Skeletal muscle satellite cell (primary cell): ENCODE measurements at regions not wholly inside any gene's neighbourhood (a gene's known extent, or its start where the extent isn't known, plus 50 kb on each side); places are given as distances from the start of the nearest gene placed in this dataset.

Experiments
- H3K27me3 ChIP-seq: 2 replicates; pipeline ENCODE4 v1.7.0; 2013; ENCODE audit warnings: low read length; ENCODE audit not compliant: control insufficient read depth, insufficient read depth
- H3K36me3 ChIP-seq: 2 replicates; pipeline ENCODE4 v1.7.0; 2013; ENCODE audit warnings: mild to moderate bottlenecking, control low read depth, low read length; ENCODE audit not compliant: insufficient read depth
- H3K4me1 ChIP-seq: 2 replicates; pipeline ENCODE4 v1.7.0; 2013; ENCODE audit warnings: low read length; ENCODE audit not compliant: control insufficient read depth, insufficient read depth
- H3K4me2 ChIP-seq: 2 replicates; pipeline ENCODE4 v1.7.0; 2013; ENCODE audit warnings: mild to moderate bottlenecking, low read length
- H3K4me3 ChIP-seq: 2 replicates; pipeline ENCODE4 v1.7.0; 2013; ENCODE audit warnings: low read length
- H3K9ac ChIP-seq: 2 replicates; pipeline ENCODE4 v1.7.0; 2013; ENCODE audit warnings: mild to moderate bottlenecking, low read depth, low read length, moderate library complexity
- H3K9me3 ChIP-seq: replicated peaks from 2 replicates; pipeline ENCODE4 v1.7.0; 2013; ENCODE audit warnings: mild to moderate bottlenecking, control low read depth, low read length

GRCh38 chr6:90709431-90709996 is 122.6 kb upstream of the MAP3K7 start:
- peaks cover 1% of the 10 kb centered on the region for H3K4me1 ChIP-seq
- no peak overlapping the region for H3K4me2 ChIP-seq
- no peaks in the 10 kb centered on the region for H3K36me3 ChIP-seq
- H3K27me3 ChIP-seq, result no peaks in the 10 kb centered on the region
- no peak overlapping the region for H3K4me3 ChIP-seq
- H3K9me3 ChIP-seq, result no peaks in the 10 kb centered on the region
- no peak overlapping the region for H3K9ac ChIP-seq

- Histone ChIP-seq H3K36me3 (no peaks in the 10 kb centered on the region), H3K4me1 (no peaks in the 10 kb centered on the region), H3K9me3 (no peaks in the 10 kb centered on the region), H3K4me3 (no peak overlapping the region), H3K4me2 (no peak overlapping the region), H3K27me3 (no peaks in the 10 kb centered on the region), H3K9ac (no peak overlapping the region)
These were observed 121.4 kb upstream of the MAP3K7 start for GRCh38 chr6:90708206-90708737.

- Histone ChIP-seq H3K4me1 (no peaks in the 10 kb centered on the region), H3K36me3 (no peaks in the 10 kb centered on the region), H3K4me3 (no peak overlapping the region), H3K9me3 (no peaks in the 10 kb centered on the region), H3K4me2 (no peak overlapping the region), H3K27me3 (no peaks in the 10 kb centered on the region), H3K9ac (no peak overlapping the region)
These were observed 120.4 kb upstream of the MAP3K7 start for GRCh38 chr6:90707246-90707645.

DNA sequence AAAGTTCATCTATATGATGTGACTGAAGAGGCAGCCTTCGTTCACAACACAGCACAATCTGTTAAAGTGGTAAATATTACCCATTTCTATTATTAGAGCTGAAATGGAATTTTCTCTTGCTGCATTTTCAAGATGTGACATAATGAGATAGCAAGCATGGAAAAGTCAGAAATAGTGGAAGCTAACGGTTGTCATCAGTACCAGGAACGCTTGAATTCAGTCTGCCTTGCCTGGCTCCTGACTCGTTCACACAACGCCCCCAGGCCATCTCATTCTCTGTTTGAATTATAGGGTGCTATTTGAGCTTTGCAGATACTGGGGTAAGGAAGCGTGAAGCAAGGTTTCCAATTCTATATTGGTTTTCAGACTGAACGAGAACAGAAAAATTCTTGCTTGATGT is 116.5 kb upstream of the MAP3K7 start:
- no peaks in the 10 kb centered on the region for H3K9me3 ChIP-seq
- no peaks in the 10 kb centered on the region for H3K27me3 ChIP-seq
- no peak overlapping the region for H3K4me3 ChIP-seq
- no peak overlapping the region for H3K4me2 ChIP-seq
- H3K9ac ChIP-seq, result no peak overlapping the region
- H3K4me1 ChIP-seq, result no peaks in the 10 kb centered on the region
- H3K36me3 ChIP-seq, result no peaks in the 10 kb centered on the region

GRCh38 chr6:90701926-90702325 is 115.1 kb upstream of the MAP3K7 start:
- H3K9me3 ChIP-seq, result no peaks in the 10 kb centered on the region
- H3K4me2 ChIP-seq, result no peak overlapping the region
- H3K4me3 ChIP-seq, result no peak overlapping the region
- H3K9ac ChIP-seq, result no peak overlapping the region
- H3K27me3 ChIP-seq, result no peaks in the 10 kb centered on the region
- H3K36me3 ChIP-seq, result no peaks in the 10 kb centered on the region
- no peaks in the 10 kb centered on the region for H3K4me1 ChIP-seq

- Histone ChIP-seq H3K36me3 (no peaks in the 10 kb centered on the region), H3K4me1 (no peaks in the 10 kb centered on the region), H3K27me3 (no peaks in the 10 kb centered on the region), H3K4me3 (no peak overlapping the region), H3K4me2 (no peak overlapping the region), H3K9me3 (no peaks in the 10 kb centered on the region), H3K9ac (no peak overlapping the region)
These were observed 114.4 kb upstream of the MAP3K7 start for GRCh38 chr6:90701146-90701781.

GRCh38 chr6:90695316-90695715 is 108.4 kb upstream of the MAP3K7 start:
- Histone ChIP-seq H3K4me2 (no peak overlapping the region), H3K27me3 (no peaks in the 10 kb centered on the region), H3K9me3 (no peaks in the 10 kb centered on the region), H3K4me1 (no peaks in the 10 kb centered on the region), H3K9ac (no peak overlapping the region), H3K36me3 (no peaks in the 10 kb centered on the region), H3K4me3 (no peak overlapping the region)

- Histone ChIP-seq H3K36me3 (no peaks in the 10 kb centered on the region), H3K9ac (no peak overlapping the region), H3K27me3 (no peaks in the 10 kb centered on the region), H3K4me3 (no peak overlapping the region), H3K4me1 (no peaks in the 10 kb centered on the region), H3K9me3 (no peaks in the 10 kb centered on the region), H3K4me2 (no peak overlapping the region)
These were observed 107.9 kb upstream of the MAP3K7 start for GRCh38 chr6:90694802-90695201.

DNA sequence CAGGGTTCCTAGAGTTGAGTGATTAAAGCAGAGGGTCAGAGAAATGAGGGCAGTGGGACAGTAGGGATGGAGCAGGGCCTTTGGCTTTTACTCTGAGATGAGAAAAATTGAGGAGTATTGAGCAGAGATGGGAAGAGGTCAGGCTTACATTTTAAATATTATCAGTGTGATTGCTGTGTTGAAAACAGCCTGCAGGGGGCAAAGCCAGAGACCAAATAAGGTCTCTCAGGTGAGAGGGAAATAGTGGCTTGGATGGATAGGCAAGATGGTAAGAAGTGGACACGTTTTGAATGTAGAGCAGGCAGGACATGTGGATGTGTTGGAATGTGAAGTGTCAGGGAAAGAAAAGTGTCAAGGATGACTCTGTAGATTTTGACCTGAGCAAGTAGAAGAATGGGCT is 105.0 kb upstream of the MAP3K7 start:
- no peak overlapping the region for H3K4me3 ChIP-seq
- no peak overlapping the region for H3K4me2 ChIP-seq
- H3K9me3 ChIP-seq, result no peaks in the 10 kb centered on the region

GRCh38 chr6:90689172-90689571 is 102.3 kb upstream of the MAP3K7 start:
- Histone ChIP-seq H3K4me1 (no peaks in the 10 kb centered on the region), H3K9me3 (no peaks in the 10 kb centered on the region), H3K4me2 (no peak overlapping the region), H3K9ac (no peak overlapping the region), H3K27me3 (no peaks in the 10 kb centered on the region), H3K4me3 (no peak overlapping the region), H3K36me3 (no peaks in the 10 kb centered on the region)

More for the DNA sequence above, 105.0 kb upstream of the MAP3K7 start:
- no peaks in the 10 kb centered on the region for H3K4me1 ChIP-seq
- H3K27me3 ChIP-seq, result no peaks in the 10 kb centered on the region
- H3K9ac ChIP-seq, result no peak overlapping the region
- no peaks in the 10 kb centered on the region for H3K36me3 ChIP-seq

DNA sequence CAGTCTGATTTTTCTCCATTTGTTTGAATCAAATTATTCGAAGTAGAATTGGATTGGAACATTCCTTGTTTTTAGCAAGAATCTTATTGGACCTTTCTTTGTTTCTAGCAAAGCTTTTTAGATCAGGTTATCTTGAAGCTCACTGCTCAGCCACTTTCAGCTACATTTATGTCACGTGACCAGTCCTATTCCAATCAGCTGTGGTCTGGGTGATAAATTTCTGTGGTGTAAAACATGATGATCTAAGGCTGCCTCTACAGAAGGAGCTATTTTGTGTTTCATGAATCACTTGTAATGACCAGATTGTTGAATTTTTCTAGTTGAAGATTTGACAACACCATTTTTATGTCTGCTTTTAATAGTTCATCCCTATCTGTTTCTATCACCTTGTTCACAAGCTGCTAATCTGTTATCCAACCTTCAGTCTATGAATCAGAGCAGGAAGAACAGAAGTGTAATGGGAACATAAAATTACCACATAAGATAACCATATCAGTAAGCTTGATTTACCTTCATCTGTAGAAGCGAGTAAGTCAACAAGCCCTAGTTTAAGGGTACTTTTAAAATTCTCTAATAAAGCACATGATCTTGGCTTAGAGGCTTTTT is 101.0 kb upstream of the MAP3K7 start:
- Histone ChIP-seq H3K4me2 (no peak overlapping the region), H3K36me3 (no peaks in the 10 kb centered on the region), H3K4me3 (no peak overlapping the region), H3K9me3 (no peaks in the 10 kb centered on the region), H3K27me3 (no peaks in the 10 kb centered on the region), H3K9ac (no peak overlapping the region), H3K4me1 (no peaks in the 10 kb centered on the region)

GRCh38 chr6:90681863-90682262 is 95.0 kb upstream of the MAP3K7 start:
- Histone ChIP-seq H3K9me3 (no peaks in the 10 kb centered on the region), H3K27me3 (no peaks in the 10 kb centered on the region), H3K4me2 (no peak overlapping the region), H3K4me1 (no peaks in the 10 kb centered on the region), H3K4me3 (no peak overlapping the region), H3K36me3 (no peaks in the 10 kb centered on the region), H3K9ac (no peak overlapping the region)
